Activated CD4-positive, alpha-beta memory T cell treated with anti-CD3 and anti-CD28 coated beads, Interleukin-2, amount 10 ng/mL, durations not matched to agents 7 days and 5 days (primary cell): ENCODE measurements at regions not wholly inside any gene's neighbourhood (a gene's known extent, or its start where the extent isn't known, plus 50 kb on each side); places are given as distances from the start of the nearest gene placed in this dataset.
"Not testable (repeated sequence)": the region's sequence is repeated elsewhere in the genome, so short reads cannot be mapped to it uniquely, and the experiment has no call there.

Experiments used
- CTCF ChIA-PET: fragments of 350-600 bp; sonication (Branson Sonifier 250); formaldehyde crosslinking; loops from one replicate; lab custom pipeline; 2021; ENCODE audit warnings: antibody characterized with exemption, inconsistent platforms; lab: Charles Lee
- POLR2A ChIA-PET: fragments of 350-600 bp; sonication (Branson Sonifier 250); formaldehyde crosslinking; loops from one replicate; lab custom pipeline; 2021; ENCODE audit warnings: antibody characterized with exemption; lab: Charles Lee
- DNase-seq: peaks from one replicate; pipeline ENCODE4 v3.0.0-alpha.2; 2020
- H3K27ac Mint-ChIP-seq: one replicate; pipeline ENCODE4 v1.8.0; 2021; ENCODE audit warnings: mild to moderate bottlenecking, mixed read lengths
- H3K27me3 Mint-ChIP-seq: one replicate; pipeline ENCODE4 v1.8.0; 2021; ENCODE audit warnings: mixed read lengths
- H3K36me3 Mint-ChIP-seq: one replicate; pipeline ENCODE4 v1.8.0; 2021; ENCODE audit warnings: low read depth, mixed read lengths
- H3K4me1 Mint-ChIP-seq: one replicate; pipeline ENCODE4 v1.8.0; 2021; ENCODE audit warnings: mixed read lengths
- H3K4me3 Mint-ChIP-seq: one replicate; pipeline ENCODE4 v1.8.0; 2021; ENCODE audit warnings: mild to moderate bottlenecking, mixed read lengths
- H3K9me3 Mint-ChIP-seq: one replicate; pipeline ENCODE4 v1.8.0; 2021; ENCODE audit warnings: mixed read lengths

DNA sequence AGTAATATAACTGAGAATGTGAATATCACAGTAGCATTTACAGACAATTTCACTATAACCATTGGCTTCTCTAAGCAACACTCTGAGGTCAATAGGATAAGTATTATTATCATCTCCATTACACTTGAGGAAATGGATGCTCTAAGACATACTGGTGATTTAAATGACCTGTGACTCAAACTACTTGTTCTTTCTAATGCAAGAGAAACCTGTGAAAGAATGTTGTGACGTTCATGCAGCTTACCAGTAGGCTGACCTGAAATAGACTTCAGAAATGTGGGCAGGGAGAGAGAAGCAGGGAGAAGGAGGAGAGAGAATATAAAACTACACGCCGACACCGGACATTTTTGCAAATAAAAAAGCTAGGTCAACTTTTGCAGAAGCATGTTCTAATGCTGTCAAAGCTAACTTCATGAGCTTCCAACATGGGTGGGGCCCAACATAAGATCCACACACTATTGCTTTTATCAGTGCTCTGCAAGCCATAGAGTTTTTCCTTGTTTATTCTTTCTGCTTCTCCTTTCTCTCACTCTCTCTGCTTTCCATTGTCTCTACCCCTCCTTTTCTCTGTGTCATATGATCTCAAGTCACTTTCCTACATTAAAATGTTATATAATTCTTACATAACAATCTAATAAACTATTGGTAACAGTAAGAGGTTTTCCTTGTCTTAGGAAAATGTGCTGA is 217.6 kb upstream of the FN1 start:
- H3K36me3 Mint-ChIP-seq: no peaks in the 10 kb centered on the region
- no peaks in the 10 kb centered on the region for H3K4me1 Mint-ChIP-seq
- H3K9me3 Mint-ChIP-seq: no peaks in the 10 kb centered on the region
- H3K4me3 Mint-ChIP-seq: no peak overlapping the region
- no peak for DNase-seq
- no peak overlapping the region for H3K27ac Mint-ChIP-seq
- no peaks in the 10 kb centered on the region for H3K27me3 Mint-ChIP-seq
- CTCF ChIA-PET: no interaction called here
- POLR2A ChIA-PET: no interaction called here

DNA sequence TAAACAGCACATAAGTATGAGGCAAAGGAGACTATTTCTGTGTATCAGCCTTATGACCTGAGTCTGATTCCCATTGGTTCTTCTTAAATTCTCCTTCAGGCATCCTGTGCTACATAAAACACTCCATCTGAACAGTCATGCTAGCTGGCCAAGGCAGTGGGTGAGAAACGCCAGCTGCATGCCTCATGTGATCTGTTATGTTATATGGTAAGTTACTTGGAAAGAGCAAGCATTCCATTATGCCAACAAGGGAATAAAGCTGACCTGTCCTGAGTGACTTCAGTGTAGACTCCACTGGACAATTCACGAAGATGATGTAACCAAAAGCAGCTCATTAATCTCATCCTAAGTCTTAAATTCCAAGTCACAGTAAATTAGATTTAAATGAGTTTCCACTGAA is 216.5 kb upstream of the FN1 start:
- POLR2A ChIA-PET: no interaction called here
- no peaks in the 10 kb centered on the region for H3K36me3 Mint-ChIP-seq
- DNase-seq: no peak

DNA sequence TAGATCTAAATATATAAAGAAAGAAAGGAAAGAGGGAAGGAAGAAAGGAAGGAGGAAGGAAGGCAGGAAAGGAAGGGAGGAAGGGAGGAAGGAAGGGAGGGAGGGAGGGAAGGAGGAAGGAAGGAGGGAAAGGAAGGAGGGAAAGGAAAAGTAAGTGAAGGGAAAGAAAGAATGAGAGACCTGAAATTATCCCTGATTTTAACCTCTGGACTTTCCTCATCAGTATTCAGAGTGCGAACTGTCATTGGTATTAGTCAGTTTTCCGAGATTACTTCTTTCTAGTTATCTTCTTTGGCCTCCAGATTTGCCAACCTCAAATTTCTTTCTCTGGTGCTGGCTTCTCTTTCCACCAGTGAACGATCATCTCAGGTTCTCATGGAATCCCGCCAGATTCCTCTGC is 215.5 kb upstream of the FN1 start:
- no peaks in the 10 kb centered on the region for H3K9me3 Mint-ChIP-seq
- POLR2A ChIA-PET: no interaction called here
- H3K4me3 Mint-ChIP-seq: no peak overlapping the region
- no peak for DNase-seq
- H3K27ac Mint-ChIP-seq: no peak overlapping the region
- H3K4me1 Mint-ChIP-seq: no peaks in the 10 kb centered on the region
- CTCF ChIA-PET: no interaction called here
- H3K27me3 Mint-ChIP-seq: no peaks in the 10 kb centered on the region
- H3K36me3 Mint-ChIP-seq: no peaks in the 10 kb centered on the region

More for the DNA sequence above, 216.5 kb upstream of the FN1 start:
- H3K9me3 Mint-ChIP-seq: no peaks in the 10 kb centered on the region
- no peaks in the 10 kb centered on the region for H3K4me1 Mint-ChIP-seq
- H3K4me3 Mint-ChIP-seq: no peak overlapping the region
- H3K27me3 Mint-ChIP-seq: no peaks in the 10 kb centered on the region
- CTCF ChIA-PET: no interaction called here
- no peak overlapping the region for H3K27ac Mint-ChIP-seq

GRCh38 chr2:215644233-215644897 is 208.5 kb upstream of the FN1 start:
- H3K4me1 Mint-ChIP-seq: no peaks in the 10 kb centered on the region
- H3K4me3 Mint-ChIP-seq: no peak overlapping the region
- CTCF ChIA-PET: no interaction called here

GRCh38 chr2:215638687-215639086 is 202.8 kb upstream of the FN1 start:
- no peak for DNase-seq
- no peaks in the 10 kb centered on the region for H3K36me3 Mint-ChIP-seq
- peaks cover 4% of the 10 kb centered on the region for H3K9me3 Mint-ChIP-seq
- ChIA-PET CTCF (no interaction called here), POLR2A (no interaction called here)
- H3K27ac Mint-ChIP-seq: no peak overlapping the region
- H3K4me3 Mint-ChIP-seq: no peak overlapping the region
- no peaks in the 10 kb centered on the region for H3K4me1 Mint-ChIP-seq
- no peaks in the 10 kb centered on the region for H3K27me3 Mint-ChIP-seq

More at GRCh38 chr2:215644233-215644897, 208.5 kb upstream of the FN1 start:
- no peaks in the 10 kb centered on the region for H3K9me3 Mint-ChIP-seq
- POLR2A ChIA-PET: no interaction called here
- H3K27me3 Mint-ChIP-seq: no peaks in the 10 kb centered on the region
- no peak overlapping the region for H3K27ac Mint-ChIP-seq
- H3K36me3 Mint-ChIP-seq: no peaks in the 10 kb centered on the region
- DNase-seq: no peak

GRCh38 chr2:215637651-215638050 is 201.8 kb upstream of the FN1 start:
- no peak overlapping the region for H3K4me3 Mint-ChIP-seq
- H3K9me3 Mint-ChIP-seq: peaks cover 4% of the 10 kb centered on the region
- no peak for DNase-seq
- H3K4me1 Mint-ChIP-seq: no peaks in the 10 kb centered on the region
- ChIA-PET POLR2A (no interaction called here), CTCF (no interaction called here)
- no peaks in the 10 kb centered on the region for H3K27me3 Mint-ChIP-seq
- no peaks in the 10 kb centered on the region for H3K36me3 Mint-ChIP-seq
- no peak overlapping the region for H3K27ac Mint-ChIP-seq

GRCh38 chr2:215636816-215637215 is 200.9 kb upstream of the FN1 start:
- Mint-ChIP-seq H3K9me3 (peaks cover 4% of the 10 kb centered on the region), H3K4me3 (no peak overlapping the region), H3K27me3 (no peaks in the 10 kb centered on the region), H3K4me1 (no peaks in the 10 kb centered on the region), H3K27ac (no peak overlapping the region), H3K36me3 (no peaks in the 10 kb centered on the region)
- no peak for DNase-seq
- CTCF ChIA-PET: no interaction called here
- POLR2A ChIA-PET: no interaction called here

DNA sequence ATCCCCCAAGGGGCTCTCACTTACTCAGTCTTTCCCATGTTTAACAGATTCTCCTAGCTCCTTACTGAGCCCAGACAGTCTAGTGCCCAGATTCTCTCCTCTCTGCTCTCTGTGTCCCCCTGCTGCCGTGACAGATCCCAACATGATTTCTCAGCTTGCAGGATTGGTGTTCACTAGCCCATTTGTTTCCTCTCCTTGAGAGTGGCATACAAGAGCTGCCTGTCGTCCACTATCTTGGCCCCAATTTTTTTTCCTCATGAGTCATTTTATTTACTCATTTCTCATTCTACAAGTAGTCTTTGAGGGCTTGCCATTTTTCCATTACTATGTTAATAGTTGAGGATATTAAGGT is 199.9 kb upstream of the FN1 start:
- DNase-seq: no peak
- ChIA-PET CTCF (no interaction called here), POLR2A (no interaction called here)
- Mint-ChIP-seq H3K4me3 (no peak overlapping the region), H3K36me3 (no peaks in the 10 kb centered on the region), H3K27ac (no peak overlapping the region), H3K4me1 (no peaks in the 10 kb centered on the region), H3K9me3 (peaks cover 6% of the 10 kb centered on the region), H3K27me3 (no peaks in the 10 kb centered on the region)

GRCh38 chr2:215635071-215635787 is 199.4 kb upstream of the FN1 start:
- ChIA-PET CTCF (no interaction called here), POLR2A (no interaction called here)
- no peaks in the 10 kb centered on the region for H3K27me3 Mint-ChIP-seq
- no peak overlapping the region for H3K27ac Mint-ChIP-seq
- no peak for DNase-seq
- no peaks in the 10 kb centered on the region for H3K36me3 Mint-ChIP-seq
- H3K4me3 Mint-ChIP-seq: no peak overlapping the region
- H3K9me3 Mint-ChIP-seq: peaks cover 6% of the 10 kb centered on the region
- H3K4me1 Mint-ChIP-seq: no peaks in the 10 kb centered on the region

GRCh38 chr2:215633360-215633759 is 197.5 kb upstream of the FN1 start:
- POLR2A ChIA-PET: no interaction called here
- DNase-seq: no peak
- Mint-ChIP-seq H3K4me3 (no peak overlapping the region), H3K27me3 (no peaks in the 10 kb centered on the region), H3K36me3 (no peaks in the 10 kb centered on the region), H3K4me1 (no peaks in the 10 kb centered on the region), H3K9me3 (peaks cover 6% of the 10 kb centered on the region), H3K27ac (no peak overlapping the region)
- CTCF ChIA-PET: no interaction called here

- Mint-ChIP-seq H3K4me3 (no peak overlapping the region), H3K9me3 (peaks cover 4% of the 10 kb centered on the region), H3K36me3 (no peaks in the 10 kb centered on the region), H3K27ac (no peak overlapping the region), H3K4me1 (no peaks in the 10 kb centered on the region), H3K27me3 (no peaks in the 10 kb centered on the region)
- POLR2A ChIA-PET: no interaction called here
- CTCF ChIA-PET: no interaction called here
- DNase-seq: no peak
Observed at GRCh38 chr2:215631696-215632095, 195.8 kb upstream of the FN1 start.

GRCh38 chr2:215630796-215631195 is 194.9 kb upstream of the FN1 start:
- H3K4me3 Mint-ChIP-seq, H3K36me3 Mint-ChIP-seq, DNase-seq, H3K27me3 Mint-ChIP-seq, H3K9me3 Mint-ChIP-seq, H3K27ac Mint-ChIP-seq, H3K4me1 Mint-ChIP-seq, CTCF ChIA-PET: not testable (repeated sequence)
- POLR2A ChIA-PET: interaction anchor here (0.6 kb wide), 1 partner anchor 20 kb away, joined by 3 read pairs; no protein-coding TSS in a partner anchor

GRCh38 chr2:215627771-215628170 is 191.9 kb upstream of the FN1 start:
- H3K27me3 Mint-ChIP-seq: no peaks in the 10 kb centered on the region
- H3K9me3 Mint-ChIP-seq: peaks cover 2% of the 10 kb centered on the region
- ChIA-PET CTCF (no interaction called here), POLR2A (no interaction called here)
- H3K4me3 Mint-ChIP-seq: no peak overlapping the region
- no peaks in the 10 kb centered on the region for H3K36me3 Mint-ChIP-seq
- H3K4me1 Mint-ChIP-seq: no peaks in the 10 kb centered on the region
- H3K27ac Mint-ChIP-seq: no peak overlapping the region
- no peak for DNase-seq
